Ishikawa (cell line): ENCODE measurements at regions not wholly inside any gene's neighbourhood (a gene's known extent, or its start where the extent isn't known, plus 50 kb on each side); places are given as distances from the start of the nearest gene placed in this dataset.

ENCODE experiments used
- CEBPB ChIP-seq: IDR thresholded peaks from 2 replicates; pipeline ENCODE4 v1.6.1; 2012
- CREB1 ChIP-seq: IDR thresholded peaks from 2 replicates; pipeline ENCODE4 v1.6.1; 2012; ENCODE audit warnings: low read depth
- EGR1 ChIP-seq: IDR thresholded peaks from 2 replicates; pipeline ENCODE4 v1.6.1; 2012
- EP300 ChIP-seq: IDR thresholded peaks from 2 replicates; pipeline ENCODE4 v1.6.1; 2012; ENCODE audit warnings: borderline replicate concordance
- FOXM1 ChIP-seq: IDR thresholded peaks from 2 replicates; pipeline ENCODE4 v1.6.1; 2012; ENCODE audit warnings: low read depth, borderline replicate concordance
- MAX ChIP-seq: IDR thresholded peaks from 2 replicates; pipeline ENCODE4 v1.6.1; 2012
- NFIC ChIP-seq: IDR thresholded peaks from 2 replicates; pipeline ENCODE4 v1.6.1; 2012
- RAD21 ChIP-seq: IDR thresholded peaks from 2 replicates; pipeline ENCODE4 v1.6.1; 2012; ENCODE audit warnings: low read depth
- TAF1 ChIP-seq: IDR thresholded peaks from 2 replicates; pipeline ENCODE4 v1.6.1; 2012; ENCODE audit warnings: low read depth, mild to moderate bottlenecking
- TCF12 ChIP-seq: IDR thresholded peaks from 2 replicates; pipeline ENCODE4 v1.6.1; 2012; ENCODE audit warnings: low read depth
- TEAD4 ChIP-seq: IDR thresholded peaks from 2 replicates; pipeline ENCODE4 v1.6.1; 2012
- USF1 ChIP-seq: IDR thresholded peaks from 2 replicates; pipeline ENCODE4 v1.6.1; 2012
- YY1 ChIP-seq: IDR thresholded peaks from 2 replicates; pipeline ENCODE4 v1.6.1; 2012; ENCODE audit warnings: low read depth
- ZBTB7A ChIP-seq: IDR thresholded peaks from 2 replicates; pipeline ENCODE4 v1.6.1; 2012; ENCODE audit warnings: low read depth
- TF ChIP-seq, protein P1 (sequence below): IDR thresholded peaks from 2 replicates; pipeline ENCODE4 v1.6.1; 2012; ENCODE audit warnings: low read depth, mild to moderate bottlenecking

DNA sequence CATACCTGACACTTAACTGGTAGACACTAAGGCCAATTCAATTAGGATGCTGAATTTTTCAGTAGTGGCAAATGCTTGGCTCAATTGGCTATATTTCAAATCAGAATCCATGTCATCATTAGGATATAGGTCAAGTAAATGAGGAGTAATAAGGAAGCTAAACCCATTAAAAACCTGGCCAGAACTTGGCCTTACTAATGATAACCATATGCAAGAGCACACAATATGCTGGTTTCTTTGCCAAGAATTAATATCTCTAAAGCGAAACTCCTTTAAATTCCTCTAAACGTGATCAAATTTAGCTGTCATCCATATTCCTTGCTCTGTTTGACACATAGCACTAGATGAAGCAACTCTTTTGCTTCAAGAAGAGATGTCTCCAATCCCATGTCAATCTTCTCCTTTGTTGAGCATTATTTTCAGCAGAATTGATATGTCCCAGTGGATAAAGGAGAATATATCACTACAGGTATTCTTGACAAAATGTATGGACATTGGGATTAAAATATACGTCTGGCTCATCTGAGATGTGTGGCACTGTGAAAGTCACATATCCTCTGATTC is 206.1 kb upstream of the ANKRD50 start:
- TF ChIP-seq CEBPB: no peak
- TF ChIP-seq CREB1: no peak
- TF ChIP-seq EP300: no peak
- TF ChIP-seq RAD21: no peak
- no peak for TF ChIP-seq FOXM1
- no peak for TF ChIP-seq TAF1
- TF ChIP-seq EGR1: no peak
- TF ChIP-seq ZBTB7A: no peak
- TF ChIP-seq, protein P1, sequence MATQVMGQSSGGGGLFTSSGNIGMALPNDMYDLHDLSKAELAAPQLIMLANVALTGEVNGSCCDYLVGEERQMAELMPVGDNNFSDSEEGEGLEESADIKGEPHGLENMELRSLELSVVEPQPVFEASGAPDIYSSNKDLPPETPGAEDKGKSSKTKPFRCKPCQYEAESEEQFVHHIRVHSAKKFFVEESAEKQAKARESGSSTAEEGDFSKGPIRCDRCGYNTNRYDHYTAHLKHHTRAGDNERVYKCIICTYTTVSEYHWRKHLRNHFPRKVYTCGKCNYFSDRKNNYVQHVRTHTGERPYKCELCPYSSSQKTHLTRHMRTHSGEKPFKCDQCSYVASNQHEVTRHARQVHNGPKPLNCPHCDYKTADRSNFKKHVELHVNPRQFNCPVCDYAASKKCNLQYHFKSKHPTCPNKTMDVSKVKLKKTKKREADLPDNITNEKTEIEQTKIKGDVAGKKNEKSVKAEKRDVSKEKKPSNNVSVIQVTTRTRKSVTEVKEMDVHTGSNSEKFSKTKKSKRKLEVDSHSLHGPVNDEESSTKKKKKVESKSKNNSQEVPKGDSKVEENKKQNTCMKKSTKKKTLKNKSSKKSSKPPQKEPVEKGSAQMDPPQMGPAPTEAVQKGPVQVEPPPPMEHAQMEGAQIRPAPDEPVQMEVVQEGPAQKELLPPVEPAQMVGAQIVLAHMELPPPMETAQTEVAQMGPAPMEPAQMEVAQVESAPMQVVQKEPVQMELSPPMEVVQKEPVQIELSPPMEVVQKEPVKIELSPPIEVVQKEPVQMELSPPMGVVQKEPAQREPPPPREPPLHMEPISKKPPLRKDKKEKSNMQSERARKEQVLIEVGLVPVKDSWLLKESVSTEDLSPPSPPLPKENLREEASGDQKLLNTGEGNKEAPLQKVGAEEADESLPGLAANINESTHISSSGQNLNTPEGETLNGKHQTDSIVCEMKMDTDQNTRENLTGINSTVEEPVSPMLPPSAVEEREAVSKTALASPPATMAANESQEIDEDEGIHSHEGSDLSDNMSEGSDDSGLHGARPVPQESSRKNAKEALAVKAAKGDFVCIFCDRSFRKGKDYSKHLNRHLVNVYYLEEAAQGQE: no peak
- no peak for TF ChIP-seq MAX
- no peak for TF ChIP-seq NFIC
- no peak for TF ChIP-seq YY1
- no peak for TF ChIP-seq TCF12

- TF ChIP-seq YY1: no peak
- TF ChIP-seq CEBPB: no peak
- no peak for TF ChIP-seq EP300
- no peak for TF ChIP-seq NFIC
- no peak for TF ChIP-seq ZBTB7A
Measured at GRCh38 chr4:124915073-124915472, 202.5 kb upstream of the ANKRD50 start.

- TF ChIP-seq RAD21: peak; percentile 9; the same call in 1 of the 2 replicates
- TF ChIP-seq YY1: no peak
- TF ChIP-seq, protein P1: no peak
Measured at GRCh38 chr4:124913237-124913636, 200.7 kb upstream of the ANKRD50 start.

- no peak for TF ChIP-seq EGR1
- no peak for TF ChIP-seq RAD21
- TF ChIP-seq CEBPB: no peak
- TF ChIP-seq TEAD4: no peak
- TF ChIP-seq MAX: no peak
- TF ChIP-seq ZBTB7A: no peak
Measured at GRCh38 chr4:124910327-124910726, 197.8 kb upstream of the ANKRD50 start.

- TF ChIP-seq, protein P1: no peak
- no peak for TF ChIP-seq YY1
Measured at GRCh38 chr4:124907881-124908280, 195.3 kb upstream of the ANKRD50 start.

DNA sequence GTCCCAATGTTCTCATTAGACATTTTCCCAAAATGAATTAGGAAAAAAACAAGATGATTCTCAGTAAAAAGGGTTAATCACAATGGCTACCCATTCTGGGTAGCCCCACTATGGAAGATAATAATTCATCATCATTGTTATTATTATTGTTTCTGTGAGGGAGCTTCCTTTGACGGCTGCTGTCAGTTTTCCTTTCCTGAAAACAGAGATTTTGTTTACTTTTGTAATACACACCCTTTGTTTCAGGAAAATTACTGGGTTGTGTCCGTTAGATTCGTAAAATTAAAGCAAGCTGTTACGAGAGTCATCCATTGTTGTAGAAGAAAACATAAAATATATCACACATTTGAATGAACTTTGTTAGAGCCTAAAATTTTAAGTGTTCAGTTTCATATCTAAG is 192.9 kb upstream of the ANKRD50 start:
- no peak for TF ChIP-seq EGR1
- TF ChIP-seq CEBPB: no peak
- TF ChIP-seq USF1: no peak
- TF ChIP-seq ZBTB7A: no peak
- TF ChIP-seq RAD21: no peak
- no peak for TF ChIP-seq TCF12
- no peak for TF ChIP-seq TEAD4
- no peak for TF ChIP-seq FOXM1
